K562 (cell line): ENCODE measurements at regions not wholly inside any gene's neighbourhood (a gene's known extent, or its start where the extent isn't known, plus 50 kb on each side); places are given as distances from the start of the nearest gene placed in this dataset.

Experiments
- ATAC-seq: fragments of 200-7000 bp; cut with Tn5 transposase; 3 replicates; pipeline ENCODE4 v1.9.1; 2020; ENCODE audit warnings: moderate library complexity
- BruUV-seq: library from RNA; stranded (reverse); fragments of 400-500 nt; replicated peaks from 2 replicates; lab custom pipeline; 2021; lab: Mats Ljungman, UMichigan
- CTCF ChIA-PET: fragments of 300-600 bp; formaldehyde crosslinking; extraction: SDS; loops from one replicate; lab custom pipeline; 2021; ENCODE audit warnings: low intra/inter-chr PET ratio; lab: Yijun Ruan, JAX
- POLR2A ChIA-PET: fragments of 300-600, 350-650 bp; sonication (Branson Sonifier 250); formaldehyde crosslinking; extraction: SDS; loops from one replicate; lab custom pipeline; 2021; ENCODE audit warnings: antibody characterized with exemption, inconsistent platforms; lab: Yijun Ruan, JAX
- DNase-seq, 4 experiments: peaks; one replicate each; pipeline versions ENCODE4 v3.0.0 to v3.0.0-alpha.2; 2011 to 2018; ENCODE audit warnings: low spot score in 3 of 4, mixed read lengths in 3 of 4; ENCODE audit errors: extremely low read depth in 1 of 4
- FAIRE-seq: peaks from 2 replicates; lab custom pipeline; 2011; peaks lifted over from hg19 to GRCh38; lab: Jason Lieb, UNC
- H2AFZ ChIP-seq: 2 replicates; pipeline ENCODE4 v1.6.0; 2011; ENCODE audit warnings: low read depth, low read length, control low read depth, inconsistent platforms
- H3K27ac ChIP-seq: fragments of 200-600 bp; 3 replicates; pipeline ENCODE4 v1.8.0; 2011; ENCODE audit warnings: low read depth, mild to moderate bottlenecking, control low read depth, inconsistent platforms, low read length, moderate library complexity, mixed read lengths; ENCODE audit errors: extremely low read depth
- H3K27me3 ChIP-seq, 2 experiments: fragments of 300-600 bp in 1 of 2; 2 replicates in 1 of 2; 3 replicates in 1 of 2; pipeline versions ENCODE4 v1.6.0 to v1.8.0; 2011; ENCODE audit warnings: inconsistent platforms in 2 of 2, low read length in 2 of 2, mild to moderate bottlenecking in 1 of 2, mixed read lengths in 1 of 2, moderate library complexity in 1 of 2; ENCODE audit not compliant: control insufficient read depth in 2 of 2, insufficient read depth in 2 of 2
- H3K36me3 ChIP-seq: fragments of 300-600 bp; 3 replicates; pipeline ENCODE4 v1.8.0; 2011; ENCODE audit warnings: mild to moderate bottlenecking, low read length, inconsistent platforms; ENCODE audit not compliant: control insufficient read depth, insufficient read depth
- H3K4me1 ChIP-seq, 2 experiments: fragments of 200-600 bp in 1 of 2; replicated peaks in 1 of 2; 2 replicates in 1 of 2; 3 replicates in 1 of 2; pipeline versions ENCODE4 v1.5.1 to v1.8.0; 2011; ENCODE audit warnings: inconsistent platforms in 2 of 2, low read length in 2 of 2, mild to moderate bottlenecking in 1 of 2, mixed read lengths in 1 of 2, moderate library complexity in 1 of 2; ENCODE audit not compliant: control insufficient read depth in 2 of 2, insufficient read depth in 2 of 2
- H3K4me2 ChIP-seq: 2 replicates; pipeline ENCODE4 v1.6.1; 2011; ENCODE audit warnings: low read length, control low read depth, inconsistent platforms, mixed read lengths; ENCODE audit not compliant: insufficient read depth
- H3K4me3 ChIP-seq: fragments of 200-600 bp; sonication (generic), shearing (Covaris generic); 2 replicates; pipeline ENCODE4 v1.5.1; 2016; ENCODE audit warnings: control low read depth, inconsistent platforms
- H3K79me2 ChIP-seq: fragments of 200-600 bp; 3 replicates; pipeline ENCODE4 v1.8.0; 2011; ENCODE audit warnings: low read length, inconsistent platforms; ENCODE audit not compliant: control insufficient read depth, insufficient read depth
- H3K9ac ChIP-seq, 2 experiments: 2 replicates each; pipeline versions ENCODE4 v1.6.0 to v1.6.1; 2011; ENCODE audit warnings: low read depth in 2 of 2, low read length in 2 of 2, control low read depth in 1 of 2, inconsistent platforms in 1 of 2, mild to moderate bottlenecking in 1 of 2, mixed read lengths in 1 of 2; ENCODE audit not compliant: insufficient read depth in 1 of 2
- H3K9me1 ChIP-seq: one replicate; pipeline ENCODE4 v1.6.0; 2011; ENCODE audit warnings: inconsistent platforms, mild to moderate bottlenecking, low read length, moderate library complexity; ENCODE audit not compliant: control insufficient read depth, insufficient read depth
- H3K9me3 ChIP-seq: replicated peaks from 2 replicates; pipeline ENCODE4 v1.5.1; 2011; ENCODE audit warnings: low read depth, low read length, inconsistent platforms; ENCODE audit not compliant: control insufficient read depth, insufficient read depth
- H4K20me1 ChIP-seq: replicated peaks from 2 replicates; pipeline ENCODE4 v1.6.1; 2011; ENCODE audit warnings: low read length, inconsistent platforms, mixed read lengths; ENCODE audit not compliant: control insufficient read depth, insufficient read depth
- BMI1 ChIP-seq: fragments of 150-350 bp; IDR thresholded peaks from 2 replicates; pipeline ENCODE4 v1.6.1; 2014; ENCODE audit warnings: low read length
- CSDE1 ChIP-seq, 2 experiments: fragments of 450-650 bp; IDR thresholded peaks; 2 replicates each; pipeline ENCODE4 v1.6.1; 2016; ENCODE audit warnings: mild to moderate bottlenecking in 1 of 2
- EP300 ChIP-seq: IDR thresholded peaks from 2 replicates; pipeline ENCODE4 v1.6.1; 2012; ENCODE audit warnings: low read length, improper control_type of control experiment
- FUS ChIP-seq: fragments of 200-400 bp; formaldehyde crosslinking; optimal IDR thresholded peaks from 2 replicates; pipeline ENCODE3; 2017; ENCODE audit warnings: low read depth, low read length
- HMGN3 ChIP-seq: IDR thresholded peaks from 2 replicates; pipeline ENCODE4 v1.6.1; 2011; ENCODE audit warnings: borderline replicate concordance, low read depth, mild to moderate bottlenecking, mixed read lengths, low read length; ENCODE audit not compliant: insufficient read length; ENCODE audit errors: extremely low read depth
- HNRNPLL ChIP-seq: fragments of 200-400 bp; formaldehyde crosslinking; IDR thresholded peaks from 2 replicates; pipeline ENCODE4 v1.6.1; 2017; ENCODE audit warnings: low read length, low read depth, mild to moderate bottlenecking; ENCODE audit not compliant: poor library complexity, severe bottlenecking
- NCOA4 ChIP-seq: fragments of 450-650 bp; IDR thresholded peaks from 2 replicates; pipeline ENCODE4 v1.6.1; 2018; ENCODE audit warnings: mild to moderate bottlenecking; ENCODE audit not compliant: partially characterized antibody
- PURB ChIP-seq: sonication (generic); formaldehyde crosslinking; IDR thresholded peaks from 2 replicates; pipeline ENCODE4 v1.9.0; 2021; ENCODE audit warnings: low read depth, mild to moderate bottlenecking, missing genetic modification reagents
- SIN3B ChIP-seq: fragments of 450-650 bp; IDR thresholded peaks from 2 replicates; pipeline ENCODE4 v1.6.1; 2017; ENCODE audit warnings: low read depth, mild to moderate bottlenecking, moderate library complexity
- SMARCB1 ChIP-seq: IDR thresholded peaks from 2 replicates; pipeline ENCODE4 v1.6.1; 2011; ENCODE audit warnings: improper control_type of control experiment, low read depth; ENCODE audit not compliant: insufficient read length
- SP2 ChIP-seq: IDR thresholded peaks from 2 replicates; pipeline ENCODE4 v1.6.1; 2011; ENCODE audit warnings: mild to moderate bottlenecking, low read depth, low read length, moderate library complexity; ENCODE audit not compliant: poor library complexity, severe bottlenecking; ENCODE audit errors: extremely low read depth
- ZBTB8A ChIP-seq: fragments of 450-650 bp; IDR thresholded peaks from 2 replicates; pipeline ENCODE4 v1.6.1; 2018; ENCODE audit warnings: mild to moderate bottlenecking, moderate library complexity; ENCODE audit not compliant: partially characterized antibody
- ZNF324 ChIP-seq: fragments of 250-450 bp; sonication (Bioruptor Pico); IDR thresholded peaks from 2 replicates; pipeline ENCODE4 v1.4.0; 2020; ENCODE audit warnings: mild to moderate bottlenecking
- ZSCAN32 ChIP-seq: fragments of 450-650 bp; formaldehyde crosslinking; IDR thresholded peaks from 2 replicates; pipeline ENCODE4 v1.4.0; 2020; ENCODE audit warnings: mild to moderate bottlenecking, moderate library complexity
- WGBS: fragments of 100-300 bp; shearing (Covaris generic); methylation state at CpG from one replicate; pipeline ENCODE4 v1.1.6; 2016; ENCODE audit warnings: low coverage, mixed read lengths; ENCODE audit not compliant: insufficient coverage; ENCODE audit errors: missing lambda C conversion rate; 5-methylcytosine and 5-hydroxymethylcytosine counted together
- in situ Hi-C: fragments of 300-500 bp; cut with MboI; formaldehyde crosslinking; loops from 4 replicates; pipeline ENCODE4 v1.15.0; 2018; ENCODE audit warnings: inconsistent platforms, mixed read lengths
- intact Hi-C: fragments of 100-400 bp; cut with micrococcal nuclease; formaldehyde crosslinking; loops from 2 replicates; pipeline ENCODE4 v1.14.2; 2022
- TF ChIP-seq, protein P1 (sequence below): sonication (generic); formaldehyde crosslinking; IDR thresholded peaks from 2 replicates; pipeline ENCODE4 v1.8.1; 2023; ENCODE audit warnings: mild to moderate bottlenecking, missing genetic modification reagents
- TF ChIP-seq, protein P2 (sequence below): fragments of 450-650 bp; IDR thresholded peaks from 2 replicates; pipeline ENCODE4 v1.6.1; 2016
- TF ChIP-seq, protein P3 (sequence below): IDR thresholded peaks from 2 replicates; pipeline ENCODE4 v1.6.1; 2016; ENCODE audit warnings: missing genetic modification characterization, missing compliant biosample characterization
- TF ChIP-seq, protein P4 (sequence below): fragments of 250-450 bp; sonication (Bioruptor Pico); IDR thresholded peaks from 2 replicates; pipeline ENCODE4 v1.4.0; 2020; ENCODE audit warnings: mild to moderate bottlenecking, moderate library complexity, borderline replicate concordance

DNA sequence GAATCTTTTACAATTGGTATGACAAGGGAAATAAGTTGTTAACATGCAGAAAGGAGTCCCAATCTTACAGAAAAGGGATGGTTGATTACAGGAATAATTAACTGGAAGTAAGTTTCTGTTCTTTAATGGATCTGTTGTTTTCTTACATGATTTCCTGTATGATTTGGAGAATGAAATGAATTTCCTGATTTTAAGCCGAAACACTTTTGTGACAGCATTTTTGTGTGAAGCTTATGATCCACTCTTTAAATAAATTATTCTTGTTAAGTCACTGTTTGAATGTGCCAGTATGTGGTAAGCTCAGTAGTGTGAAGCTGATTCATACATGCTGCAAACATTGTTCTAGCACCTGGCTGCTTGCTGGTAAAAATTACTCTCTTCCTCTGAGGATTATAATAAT, 516.2 kb downstream of the DCDC2C start:
- Histone ChIP-seq H3K36me3 (no peaks in the 10 kb centered on the region), H3K27ac (no peak overlapping the region), H3K4me1 (no peaks in the 10 kb centered on the region), H3K9ac (no peak overlapping the region), H2AFZ (no peak overlapping the region), H3K4me3 (no peak overlapping the region), H4K20me1 (no peaks in the 10 kb centered on the region), H3K27me3 (no peaks in the 10 kb centered on the region), H3K4me2 (no peak overlapping the region), H3K9me1 (no peaks in the 10 kb centered on the region), H3K79me2 (no peaks in the 10 kb centered on the region), H3K9me3 (no peaks in the 10 kb centered on the region; the same call in 1 of the 2 replicates)
- FAIRE-seq (no peak), ATAC-seq (no peak), DNase-seq (no peak)
- intact Hi-C loops (no loop called here), in situ Hi-C loops (no loop called here)
- ChIA-PET CTCF (no interaction called here), POLR2A (no interaction called here)
- no TSS peak for BruUV-seq
- WGBS, result 0% methylated on average over 1 of the region's 1 CpG
- TF ChIP-seq ZNF324 (CRISPR knock-in tag) (no peak), BMI1 (no peak), ZBTB8A (no peak), SMARCB1 (no peak), CSDE1 (IDR thresholded peaks at IDR 0.05) (no peak), NCOA4 (no peak), HMGN3 (no peak), HNRNPLL (no peak), ZSCAN32 (no peak), FUS (no peak), PURB (CRISPR knock-in tag) (no peak), SP2 (no peak), SIN3B (no peak), EP300 (no peak)
- TF ChIP-seq, protein P1, sequence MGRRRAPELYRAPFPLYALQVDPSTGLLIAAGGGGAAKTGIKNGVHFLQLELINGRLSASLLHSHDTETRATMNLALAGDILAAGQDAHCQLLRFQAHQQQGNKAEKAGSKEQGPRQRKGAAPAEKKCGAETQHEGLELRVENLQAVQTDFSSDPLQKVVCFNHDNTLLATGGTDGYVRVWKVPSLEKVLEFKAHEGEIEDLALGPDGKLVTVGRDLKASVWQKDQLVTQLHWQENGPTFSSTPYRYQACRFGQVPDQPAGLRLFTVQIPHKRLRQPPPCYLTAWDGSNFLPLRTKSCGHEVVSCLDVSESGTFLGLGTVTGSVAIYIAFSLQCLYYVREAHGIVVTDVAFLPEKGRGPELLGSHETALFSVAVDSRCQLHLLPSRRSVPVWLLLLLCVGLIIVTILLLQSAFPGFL (CRISPR knock-in tag), result no peak
- TF ChIP-seq, protein P2, sequence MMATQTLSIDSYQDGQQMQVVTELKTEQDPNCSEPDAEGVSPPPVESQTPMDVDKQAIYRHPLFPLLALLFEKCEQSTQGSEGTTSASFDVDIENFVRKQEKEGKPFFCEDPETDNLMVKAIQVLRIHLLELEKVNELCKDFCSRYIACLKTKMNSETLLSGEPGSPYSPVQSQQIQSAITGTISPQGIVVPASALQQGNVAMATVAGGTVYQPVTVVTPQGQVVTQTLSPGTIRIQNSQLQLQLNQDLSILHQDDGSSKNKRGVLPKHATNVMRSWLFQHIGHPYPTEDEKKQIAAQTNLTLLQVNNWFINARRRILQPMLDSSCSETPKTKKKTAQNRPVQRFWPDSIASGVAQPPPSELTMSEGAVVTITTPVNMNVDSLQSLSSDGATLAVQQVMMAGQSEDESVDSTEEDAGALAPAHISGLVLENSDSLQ, result no peak
- TF ChIP-seq, protein P3, sequence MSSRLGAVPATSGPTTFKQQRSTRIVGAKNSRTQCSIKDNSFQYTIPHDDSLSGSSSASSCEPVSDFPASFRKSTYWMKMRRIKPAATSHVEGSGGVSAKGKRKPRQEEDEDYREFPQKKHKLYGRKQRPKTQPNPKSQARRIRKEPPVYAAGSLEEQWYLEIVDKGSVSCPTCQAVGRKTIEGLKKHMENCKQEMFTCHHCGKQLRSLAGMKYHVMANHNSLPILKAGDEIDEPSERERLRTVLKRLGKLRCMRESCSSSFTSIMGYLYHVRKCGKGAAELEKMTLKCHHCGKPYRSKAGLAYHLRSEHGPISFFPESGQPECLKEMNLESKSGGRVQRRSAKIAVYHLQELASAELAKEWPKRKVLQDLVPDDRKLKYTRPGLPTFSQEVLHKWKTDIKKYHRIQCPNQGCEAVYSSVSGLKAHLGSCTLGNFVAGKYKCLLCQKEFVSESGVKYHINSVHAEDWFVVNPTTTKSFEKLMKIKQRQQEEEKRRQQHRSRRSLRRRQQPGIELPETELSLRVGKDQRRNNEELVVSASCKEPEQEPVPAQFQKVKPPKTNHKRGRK (tag), result no peak
- TF ChIP-seq, protein P4, sequence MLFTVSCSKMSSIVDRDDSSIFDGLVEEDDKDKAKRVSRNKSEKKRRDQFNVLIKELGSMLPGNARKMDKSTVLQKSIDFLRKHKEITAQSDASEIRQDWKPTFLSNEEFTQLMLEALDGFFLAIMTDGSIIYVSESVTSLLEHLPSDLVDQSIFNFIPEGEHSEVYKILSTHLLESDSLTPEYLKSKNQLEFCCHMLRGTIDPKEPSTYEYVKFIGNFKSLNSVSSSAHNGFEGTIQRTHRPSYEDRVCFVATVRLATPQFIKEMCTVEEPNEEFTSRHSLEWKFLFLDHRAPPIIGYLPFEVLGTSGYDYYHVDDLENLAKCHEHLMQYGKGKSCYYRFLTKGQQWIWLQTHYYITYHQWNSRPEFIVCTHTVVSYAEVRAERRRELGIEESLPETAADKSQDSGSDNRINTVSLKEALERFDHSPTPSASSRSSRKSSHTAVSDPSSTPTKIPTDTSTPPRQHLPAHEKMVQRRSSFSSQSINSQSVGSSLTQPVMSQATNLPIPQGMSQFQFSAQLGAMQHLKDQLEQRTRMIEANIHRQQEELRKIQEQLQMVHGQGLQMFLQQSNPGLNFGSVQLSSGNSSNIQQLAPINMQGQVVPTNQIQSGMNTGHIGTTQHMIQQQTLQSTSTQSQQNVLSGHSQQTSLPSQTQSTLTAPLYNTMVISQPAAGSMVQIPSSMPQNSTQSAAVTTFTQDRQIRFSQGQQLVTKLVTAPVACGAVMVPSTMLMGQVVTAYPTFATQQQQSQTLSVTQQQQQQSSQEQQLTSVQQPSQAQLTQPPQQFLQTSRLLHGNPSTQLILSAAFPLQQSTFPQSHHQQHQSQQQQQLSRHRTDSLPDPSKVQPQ, result no peak
